HEK293 (cell line): ENCODE measurements at regions not wholly inside any gene's neighbourhood (a gene's known extent, or its start where the extent isn't known, plus 50 kb on each side); places are given as distances from the start of the nearest gene placed in this dataset.

Experiments used
- TCF7L2 ChIP-seq: IDR thresholded peaks from 2 replicates; pipeline ENCODE4 v1.6.1; 2011; ENCODE audit warnings: low read depth, mild to moderate bottlenecking, inconsistent platforms, low read length, moderate library complexity, borderline replicate concordance
- ZNF174 ChIP-seq: fragments of 450-650 bp; formaldehyde crosslinking; IDR thresholded peaks from 2 replicates; pipeline ENCODE4 v1.5.0; 2017; ENCODE audit warnings: missing biosample characterization, mild to moderate bottlenecking, missing genetic modification characterization
- ZNF670 ChIP-seq: fragments of 450-650 bp; formaldehyde crosslinking; IDR thresholded peaks from 2 replicates; pipeline ENCODE4 v1.5.1; 2016; ENCODE audit warnings: missing biosample characterization, missing genetic modification characterization, low read depth
- TF ChIP-seq, protein P1 (sequence below): fragments of 450-650 bp; formaldehyde crosslinking; IDR thresholded peaks from 2 replicates; pipeline ENCODE4 v1.5.1; 2016; ENCODE audit warnings: missing biosample characterization, missing genetic modification characterization

DNA sequence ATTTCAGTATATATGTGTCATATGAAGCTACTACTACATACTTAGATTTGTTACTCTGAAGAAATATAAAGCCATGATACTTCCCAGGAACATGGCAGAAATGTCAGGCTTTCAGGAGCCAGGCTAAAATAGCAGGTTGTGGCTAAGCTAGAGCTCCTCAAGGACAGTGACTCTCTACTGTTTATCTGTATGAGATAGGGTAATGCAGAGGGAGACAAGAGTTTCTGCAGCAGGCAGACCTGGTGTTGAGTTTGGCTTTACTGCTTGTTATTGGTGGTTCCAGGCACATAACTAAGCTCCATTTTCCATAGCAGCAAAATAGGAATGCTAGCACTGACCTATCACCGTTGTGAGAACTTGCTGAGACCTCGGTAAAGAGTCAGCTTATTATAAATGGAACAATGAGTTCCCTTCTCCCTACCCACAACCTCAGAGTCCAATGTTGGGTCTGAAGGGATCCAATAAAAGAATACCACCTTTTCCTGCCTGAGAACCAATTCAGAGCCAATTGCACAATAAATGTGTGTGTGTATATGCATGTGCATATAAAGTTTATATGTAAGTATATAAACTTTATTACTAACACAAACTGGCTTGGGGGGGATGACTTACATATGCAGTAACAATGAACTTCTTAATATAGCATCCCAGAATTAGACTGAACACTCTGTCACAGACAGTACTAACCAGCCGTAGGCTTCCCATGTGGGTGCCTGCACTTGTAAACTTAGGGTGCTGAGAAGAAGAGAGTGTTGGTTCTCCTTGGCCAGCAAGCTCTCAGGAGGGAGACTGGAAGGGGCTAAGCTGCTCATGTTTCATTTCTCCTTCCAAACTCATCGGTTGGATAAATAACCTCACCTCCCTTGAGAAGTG lies 51.9 kb upstream of the PAQR3 start:
- TF ChIP-seq TCF7L2 (no peak), ZNF670 (tag by site-specific recombination) (no peak), ZNF174 (tag by site-specific recombination) (no peak)
- TF ChIP-seq, protein P1, sequence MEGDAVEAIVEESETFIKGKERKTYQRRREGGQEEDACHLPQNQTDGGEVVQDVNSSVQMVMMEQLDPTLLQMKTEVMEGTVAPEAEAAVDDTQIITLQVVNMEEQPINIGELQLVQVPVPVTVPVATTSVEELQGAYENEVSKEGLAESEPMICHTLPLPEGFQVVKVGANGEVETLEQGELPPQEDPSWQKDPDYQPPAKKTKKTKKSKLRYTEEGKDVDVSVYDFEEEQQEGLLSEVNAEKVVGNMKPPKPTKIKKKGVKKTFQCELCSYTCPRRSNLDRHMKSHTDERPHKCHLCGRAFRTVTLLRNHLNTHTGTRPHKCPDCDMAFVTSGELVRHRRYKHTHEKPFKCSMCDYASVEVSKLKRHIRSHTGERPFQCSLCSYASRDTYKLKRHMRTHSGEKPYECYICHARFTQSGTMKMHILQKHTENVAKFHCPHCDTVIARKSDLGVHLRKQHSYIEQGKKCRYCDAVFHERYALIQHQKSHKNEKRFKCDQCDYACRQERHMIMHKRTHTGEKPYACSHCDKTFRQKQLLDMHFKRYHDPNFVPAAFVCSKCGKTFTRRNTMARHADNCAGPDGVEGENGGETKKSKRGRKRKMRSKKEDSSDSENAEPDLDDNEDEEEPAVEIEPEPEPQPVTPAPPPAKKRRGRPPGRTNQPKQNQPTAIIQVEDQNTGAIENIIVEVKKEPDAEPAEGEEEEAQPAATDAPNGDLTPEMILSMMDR (tag by site-specific recombination) = no peak
